Stimulated activated CD4-positive, alpha-beta T cell treated with anti-CD3 and anti-CD28 coated beads, Interleukin-2, amount 100 ng/mL, for 24 hours (primary cell): ENCODE measurements at regions not wholly inside any gene's neighbourhood (a gene's known extent, or its start where the extent isn't known, plus 50 kb on each side); places are given as distances from the start of the nearest gene placed in this dataset.
A peak's percentile ranks its signal among the peaks of the same experiment; 100 is the strongest.

Experiments
- DNase-seq, 2 donors: peaks; one replicate each; pipeline ENCODE4 v3.0.0-alpha.2; 2020

DNA sequence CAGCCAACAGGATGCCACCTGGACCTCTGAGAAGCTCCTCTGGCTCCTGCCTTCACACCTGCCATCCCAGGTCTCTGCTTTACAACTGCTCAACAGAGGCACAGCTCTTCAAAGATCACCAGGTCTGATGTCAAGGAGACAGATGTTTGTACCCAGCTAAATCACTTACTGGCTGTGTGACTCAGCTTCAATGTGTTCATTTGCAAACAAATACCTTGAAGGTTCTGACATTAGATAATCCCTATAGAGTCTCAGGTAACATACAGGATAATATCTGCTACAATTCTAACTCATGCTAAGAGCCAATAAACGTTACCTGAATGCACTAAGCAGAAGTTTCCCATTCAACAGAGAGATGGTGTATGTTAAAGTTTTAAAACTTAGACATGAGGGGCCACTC lies 163.4 kb upstream of the IGF1R start:
- no peak for DNase-seq

DNA sequence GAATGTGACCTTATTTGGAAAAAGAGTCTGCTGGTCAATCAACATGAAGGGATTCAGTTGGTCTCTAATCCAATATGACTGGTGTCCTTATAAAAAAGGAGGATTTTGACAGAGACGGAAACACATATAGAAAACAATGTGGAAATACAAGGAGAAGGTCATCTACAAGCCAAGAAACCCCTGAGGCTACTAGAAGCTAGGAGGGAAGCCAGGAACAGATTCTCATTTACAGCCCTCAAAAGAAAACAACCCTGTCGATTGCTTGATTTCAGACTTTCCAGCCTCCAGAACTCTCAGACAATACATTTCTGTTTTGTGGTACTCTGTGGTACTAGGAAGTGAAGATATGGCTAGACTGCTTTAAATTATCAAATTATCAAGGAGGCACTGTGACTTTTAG lies 162.9 kb upstream of the IGF1R start:
- no peak for DNase-seq

DNA sequence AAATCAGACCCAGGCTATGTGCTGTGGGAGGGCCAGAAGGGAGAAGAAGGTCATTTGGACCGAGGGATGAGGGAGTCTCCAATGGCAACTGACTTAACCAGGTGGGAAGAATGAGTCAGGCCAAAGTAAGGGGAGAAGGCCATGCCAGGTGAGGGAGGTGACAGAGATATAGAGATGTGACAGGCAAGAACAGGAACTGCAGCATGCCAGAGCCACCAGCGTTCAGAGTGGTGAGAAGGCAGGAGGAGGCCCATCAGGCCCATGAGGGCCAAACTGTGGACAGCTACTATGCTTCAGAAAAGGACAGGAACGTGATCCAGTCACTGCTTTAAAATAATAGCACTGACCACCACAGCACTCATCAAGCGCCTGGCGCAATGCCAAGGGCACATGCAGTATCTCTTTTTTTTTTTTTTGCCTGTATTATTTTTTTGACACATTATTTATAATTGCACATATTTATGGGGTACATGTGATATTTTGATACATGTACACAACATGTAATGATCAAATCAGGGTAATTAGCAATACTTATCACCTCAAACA lies 154.3 kb upstream of the IGF1R start:
- DNase-seq: no peak

DNA sequence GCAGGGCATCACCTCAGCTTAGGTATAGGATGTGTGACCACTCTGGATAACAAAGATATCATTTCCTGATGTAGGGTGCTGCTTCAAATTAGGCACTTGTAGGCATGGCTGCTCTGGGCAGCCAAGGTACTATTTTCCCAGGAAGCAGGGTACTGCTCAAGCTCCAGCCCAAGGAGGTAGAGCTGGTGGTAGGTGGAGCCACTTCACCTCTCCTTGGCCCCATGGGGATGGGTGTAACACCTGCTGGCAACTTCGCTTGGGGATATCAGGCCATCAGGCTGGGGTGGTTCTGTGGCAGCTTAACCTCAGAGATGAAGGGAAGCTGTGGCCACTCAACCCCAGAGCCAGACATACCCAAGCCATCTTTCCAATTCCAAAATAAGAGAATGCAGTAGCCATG lies 147.1 kb upstream of the IGF1R start:
- DNase-seq: no peak

DNA sequence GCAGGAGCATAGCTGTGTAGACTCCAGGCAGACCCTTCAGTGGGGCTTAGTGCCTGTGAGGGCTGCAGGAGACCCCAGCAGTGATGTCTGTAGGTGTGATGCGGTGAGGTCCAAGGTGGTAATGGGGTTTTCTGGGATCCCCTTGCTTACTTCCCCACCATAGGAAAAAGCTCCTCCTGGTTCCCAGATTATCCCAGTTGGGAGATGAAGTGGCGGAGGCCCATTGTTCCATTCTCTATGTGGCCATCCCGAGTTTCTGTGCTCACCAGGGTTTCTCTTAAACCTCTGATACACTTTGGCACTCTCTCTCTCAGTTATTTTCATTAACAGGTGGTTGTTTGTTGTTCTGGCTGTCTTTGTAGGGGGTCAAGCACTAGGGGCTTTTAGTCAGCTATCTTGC lies 146.7 kb upstream of the IGF1R start:
- DNase-seq: no peak

DNA sequence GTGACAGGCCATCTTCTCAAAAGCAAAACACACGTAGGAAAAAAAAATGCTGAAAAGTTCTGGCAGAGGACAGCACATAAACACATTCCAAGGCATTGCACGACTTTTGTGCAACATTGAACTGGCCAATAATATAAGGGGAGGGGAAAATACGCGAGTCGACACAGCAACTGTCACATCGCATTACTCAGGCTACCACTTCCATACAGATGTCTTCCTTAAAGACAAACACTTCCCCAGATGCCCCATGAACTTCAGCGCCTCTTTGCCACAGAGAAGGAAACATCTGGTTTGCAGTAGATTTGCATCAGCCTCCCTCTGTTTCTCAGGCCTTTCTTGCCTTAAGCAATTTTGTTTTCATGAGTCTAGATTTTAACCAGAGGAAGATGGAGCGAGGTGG lies 144.4 kb upstream of the IGF1R start:
- no peak for DNase-seq

DNA sequence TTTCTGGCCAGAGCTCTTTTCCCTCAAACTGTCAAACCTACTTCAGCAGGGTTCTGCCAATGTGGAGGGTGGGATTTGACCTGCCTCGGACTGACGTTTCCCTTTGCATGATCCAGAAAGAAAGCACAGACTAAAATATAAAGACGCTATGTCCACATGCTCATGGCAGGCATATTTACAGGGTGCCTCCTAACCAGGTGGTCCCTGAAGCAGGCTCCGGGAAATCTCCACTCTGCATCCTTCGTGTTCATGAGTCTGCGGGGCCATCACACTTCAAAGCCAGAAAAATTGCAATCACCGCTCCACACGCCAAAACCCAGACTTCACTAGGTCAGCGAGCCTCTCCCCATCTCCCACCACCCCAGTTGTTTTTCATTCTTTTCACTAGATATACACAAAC lies 143.3 kb upstream of the IGF1R start:
- no peak for DNase-seq

DNA sequence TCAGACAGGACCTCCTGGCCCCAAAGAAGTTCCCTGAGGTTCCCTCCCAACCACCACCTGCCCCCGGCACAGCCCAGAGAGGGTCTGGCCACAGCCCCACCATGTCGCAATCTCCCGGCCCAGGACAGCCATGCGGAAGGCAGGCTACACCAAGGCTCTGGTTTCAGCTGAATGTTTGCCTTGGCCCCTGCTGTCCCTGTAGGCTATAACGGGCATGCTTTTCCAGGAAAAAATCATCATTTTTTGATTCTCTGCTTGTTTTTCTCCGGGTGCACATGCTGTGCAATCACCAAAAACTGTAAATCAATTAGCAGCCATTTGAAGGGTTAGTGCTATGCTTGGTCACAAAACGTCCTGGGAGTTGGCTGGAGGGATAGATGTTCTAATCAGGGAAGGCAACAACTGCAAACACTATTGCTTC lies 142.7 kb upstream of the IGF1R start:
- DNase-seq: no peak

DNA sequence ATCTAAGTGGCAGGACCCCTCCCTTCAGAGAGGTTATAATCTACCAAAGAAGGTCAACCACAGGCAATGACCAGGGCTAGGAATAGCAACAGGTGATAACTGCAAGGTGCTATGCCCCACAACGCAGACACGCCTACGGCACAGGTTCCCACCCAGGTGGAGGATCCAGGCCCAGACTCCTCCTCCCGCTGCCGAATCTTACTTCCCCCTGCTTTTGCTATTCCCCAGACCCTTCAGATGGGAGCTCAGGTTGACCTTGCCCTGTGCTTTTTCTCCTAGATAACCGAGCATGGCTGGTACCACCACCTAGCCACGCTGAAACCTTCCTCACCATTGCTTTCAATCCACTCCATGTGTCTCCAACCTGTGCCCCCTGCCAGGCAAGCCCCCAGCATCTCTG lies 142.2 kb upstream of the IGF1R start:
- DNase-seq: no peak

DNA sequence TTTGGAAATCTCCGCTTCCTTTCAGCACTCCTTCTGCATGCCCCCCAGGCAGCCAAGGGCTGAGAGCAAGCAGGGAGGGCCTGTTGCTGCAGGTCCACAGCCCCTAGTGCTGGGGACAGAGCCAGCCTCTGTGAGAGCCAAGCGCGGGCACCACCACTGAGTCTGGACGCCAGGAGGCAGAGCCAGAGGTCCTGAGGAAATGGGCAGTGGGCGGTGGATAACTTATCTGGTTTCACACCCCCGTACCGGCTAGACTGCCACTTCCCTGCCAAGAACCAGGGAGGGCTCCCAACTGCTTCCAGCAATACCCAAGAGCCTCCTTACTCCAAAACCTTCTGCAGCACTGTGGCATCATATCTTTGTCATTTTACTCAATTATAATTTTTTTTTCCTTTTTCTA lies 141.6 kb upstream of the IGF1R start:
- DNase-seq: no peak

DNA sequence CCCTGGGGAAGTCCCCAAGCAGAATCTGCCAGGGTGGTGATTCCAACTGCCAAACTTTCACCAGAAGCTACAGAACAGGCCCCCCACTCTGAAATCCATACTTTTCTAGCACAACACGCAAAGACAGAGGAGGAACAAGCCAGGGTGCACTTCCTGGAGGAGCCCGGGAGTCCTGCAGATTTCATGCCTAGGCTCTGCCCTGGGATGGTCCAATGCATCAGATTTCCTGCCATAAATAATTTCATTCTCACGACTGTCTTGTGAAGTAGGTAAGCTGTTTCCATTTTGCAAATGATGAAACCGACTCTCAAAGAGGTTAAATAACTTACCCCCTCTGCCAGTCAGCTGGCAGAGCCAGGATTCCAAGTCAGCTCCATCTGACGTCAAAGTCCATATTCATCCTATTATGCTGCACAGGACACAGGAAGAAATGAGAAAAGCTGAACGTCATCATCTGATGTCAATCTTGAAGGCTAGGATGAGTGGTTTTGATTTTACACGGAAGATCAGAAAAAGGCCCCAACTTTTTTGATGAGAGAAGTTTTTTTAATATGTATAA lies 134.8 kb upstream of the IGF1R start:
- DNase-seq: no peak

DNA sequence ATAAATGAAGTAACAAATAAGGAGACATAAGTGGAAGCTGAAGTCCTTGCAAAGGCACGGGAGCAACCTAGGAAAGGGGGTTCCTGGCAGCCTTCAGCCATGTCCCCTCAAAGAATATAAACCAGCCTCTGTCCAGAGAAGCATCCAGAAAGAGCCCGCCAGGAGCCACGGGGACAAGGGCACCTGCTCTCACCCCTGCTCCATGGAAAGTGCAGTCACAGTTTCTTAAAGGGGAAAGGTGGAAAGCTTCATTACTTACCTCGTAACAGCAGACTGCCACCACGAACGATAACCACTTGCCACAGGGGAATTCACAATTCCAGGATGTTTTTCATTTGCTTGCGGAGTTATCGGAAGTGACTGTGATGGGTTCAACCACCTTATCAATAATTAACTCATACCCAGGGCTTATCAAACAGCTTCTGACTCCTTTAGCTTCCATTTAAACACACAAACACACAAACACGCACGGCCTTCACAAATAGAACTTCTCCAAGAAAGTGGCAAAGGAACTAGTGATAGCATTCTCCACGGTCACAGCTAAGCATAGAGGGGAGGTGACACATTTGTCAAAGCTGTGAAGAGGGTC lies 134.2 kb upstream of the IGF1R start:
- DNase-seq: no peak

DNA sequence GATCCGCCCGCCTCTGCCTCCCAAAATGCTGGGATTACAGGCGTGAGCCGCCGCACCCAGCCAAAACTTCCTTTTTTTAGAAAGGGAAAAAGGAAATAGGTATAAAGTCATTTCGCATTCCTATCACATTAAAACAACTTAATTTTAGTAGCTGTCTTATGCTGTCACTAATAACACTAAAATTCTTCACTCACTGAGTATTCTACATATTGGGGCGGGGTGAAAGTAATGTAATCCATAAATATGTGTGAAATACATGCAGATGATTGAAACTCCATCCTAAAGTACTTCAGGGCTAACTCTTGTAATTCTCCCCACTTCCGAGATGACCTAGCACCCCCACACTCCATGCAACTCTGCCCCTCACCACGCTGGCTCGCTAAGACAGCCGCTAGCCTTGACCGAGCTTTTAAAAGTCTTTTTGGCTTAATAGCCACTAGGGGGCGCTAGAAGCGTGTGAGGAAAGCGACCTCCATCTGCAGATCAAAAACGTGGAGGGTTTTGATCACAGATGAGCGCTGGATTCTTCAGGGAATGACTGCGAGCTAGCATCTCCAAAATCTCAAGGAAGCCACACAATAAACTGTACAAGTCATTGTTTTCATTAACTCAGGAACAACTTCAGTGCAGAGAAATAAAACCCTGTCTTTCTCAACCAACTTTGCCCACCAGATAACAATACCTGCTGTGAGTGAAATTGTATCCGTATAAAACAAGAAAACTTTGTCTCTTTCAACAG lies 129.3 kb upstream of the IGF1R start:
- peak; percentile 42 to 50 for DNase-seq

DNA sequence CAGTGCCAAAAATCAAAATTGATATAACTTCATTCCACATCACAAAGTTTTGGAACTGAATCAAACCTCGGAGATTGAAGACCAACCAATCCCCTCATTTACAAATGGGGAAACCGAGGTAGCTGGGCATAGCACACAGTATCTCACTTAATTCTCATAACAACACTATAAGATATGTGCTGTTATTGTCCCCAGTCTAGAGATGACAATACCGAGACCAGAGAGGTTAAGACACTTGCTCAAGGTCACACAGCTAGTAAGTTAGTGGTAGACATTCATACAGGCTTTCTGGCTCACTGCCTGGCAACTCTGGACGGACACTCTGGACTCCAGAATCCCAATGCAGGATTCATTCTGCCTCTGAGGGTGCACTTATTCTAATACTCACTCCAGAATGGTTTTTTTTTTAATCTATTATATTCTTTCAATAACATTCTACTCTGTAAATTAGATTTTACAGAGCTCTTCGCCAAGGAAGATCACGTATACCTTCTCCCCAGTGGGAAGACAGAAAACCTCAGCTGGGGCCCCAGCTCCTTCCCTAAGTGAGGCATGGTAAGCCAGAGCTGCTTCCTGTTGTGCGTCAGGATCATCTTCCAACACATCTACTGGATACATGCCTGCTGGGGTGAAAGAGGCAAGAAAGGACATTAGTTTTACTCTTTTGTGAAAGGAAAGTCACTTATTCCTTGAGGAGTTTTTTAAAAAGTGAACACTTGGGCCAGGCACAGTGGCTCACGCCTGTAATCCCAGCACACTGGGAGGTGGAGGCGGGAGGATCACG lies 128.4 kb upstream of the IGF1R start:
- no peak for DNase-seq

DNA sequence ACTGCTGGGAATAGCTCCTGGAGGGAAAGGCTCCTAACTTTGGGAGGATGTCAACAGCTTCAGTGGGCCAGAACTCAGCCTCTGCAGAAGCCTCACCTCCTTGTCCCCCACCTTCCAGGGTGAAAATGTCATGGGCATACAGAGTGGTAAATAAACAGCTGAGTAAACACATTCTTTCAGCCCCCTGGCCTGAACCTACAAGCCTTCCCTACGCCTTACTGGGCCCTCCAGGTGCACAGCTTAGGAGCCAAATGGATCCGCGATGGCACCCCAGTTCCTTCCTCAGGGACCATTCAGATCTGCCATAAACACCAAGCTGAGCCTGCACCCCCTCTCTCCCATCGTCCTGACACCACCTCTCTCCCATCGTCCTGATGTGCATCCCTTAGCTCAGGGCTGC lies 126.2 kb upstream of the IGF1R start:
- DNase-seq: no peak

DNA sequence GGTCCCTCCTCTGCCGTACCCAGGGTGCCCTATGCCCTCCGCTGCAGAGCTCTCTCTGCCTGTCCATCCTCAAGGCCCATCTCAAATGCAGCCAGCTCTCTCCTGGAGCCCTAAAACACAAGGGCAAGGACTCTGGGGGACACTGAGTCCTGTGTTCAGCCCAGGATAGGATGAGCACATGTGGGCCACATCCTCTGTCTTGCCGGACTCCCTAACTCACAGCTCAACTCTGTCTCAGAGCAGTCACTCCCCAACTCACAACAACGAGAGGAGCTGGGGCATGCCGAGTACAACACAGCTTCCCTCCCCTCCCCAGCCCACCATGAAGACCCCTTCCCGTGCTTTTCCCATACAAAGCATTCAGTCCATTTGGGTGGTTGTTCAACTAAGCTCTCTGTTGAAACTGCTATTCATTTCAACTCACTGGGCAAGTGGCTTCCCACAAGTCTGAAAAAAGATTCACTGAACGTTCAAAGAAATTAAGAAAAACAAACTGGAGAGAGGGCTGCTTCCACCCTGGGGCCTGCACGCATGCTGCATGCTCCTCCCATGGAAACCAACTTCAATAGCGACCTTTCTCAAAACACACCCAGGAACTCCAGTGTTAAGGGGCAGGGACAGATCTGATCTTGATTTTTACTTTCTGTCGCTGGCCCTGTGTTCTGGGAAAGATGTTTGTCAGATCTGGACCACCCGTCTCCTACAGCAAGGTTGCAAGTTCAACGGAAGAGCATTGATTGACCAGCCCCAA lies 124.3 kb upstream of the IGF1R start:
- no peak for DNase-seq

DNA sequence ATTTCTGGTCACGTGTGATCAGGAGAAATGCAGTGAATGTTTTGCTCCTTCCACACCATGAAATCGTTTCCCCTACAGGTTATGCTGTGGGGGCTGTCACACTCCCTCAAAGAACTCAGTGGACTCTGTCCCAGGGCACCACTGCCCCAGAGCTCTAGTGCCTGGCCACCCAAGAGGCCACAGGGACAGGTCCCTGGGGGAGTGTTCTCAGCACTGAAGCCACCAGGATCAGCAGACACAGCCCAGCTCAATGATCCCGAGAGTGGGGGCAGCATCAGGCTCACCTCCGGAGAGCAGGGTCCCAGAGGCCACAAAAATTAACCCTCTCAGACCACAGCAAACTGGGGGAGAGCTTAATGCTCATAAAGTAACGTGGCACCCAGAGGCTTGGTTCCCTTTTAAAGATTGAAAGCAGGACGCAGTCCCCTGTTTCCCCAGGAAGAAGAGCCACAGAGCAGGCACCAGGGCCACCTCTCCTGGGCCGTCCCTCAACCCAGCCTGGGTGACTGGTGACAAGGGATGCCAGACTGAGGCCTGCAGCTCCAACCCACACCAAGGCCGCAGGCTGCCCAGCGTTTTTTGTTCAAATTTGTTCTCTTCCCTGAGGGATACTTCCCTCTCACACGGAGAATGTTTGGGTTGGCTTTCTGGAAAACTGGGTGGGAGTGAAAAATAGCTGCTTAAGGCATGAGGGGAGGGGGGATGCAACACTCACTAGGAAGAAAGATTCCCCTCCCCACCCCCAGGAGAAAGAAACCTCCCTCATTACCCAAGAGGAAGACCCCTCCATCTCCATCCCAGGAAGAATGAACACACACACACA lies 123.3 kb upstream of the IGF1R start:
- DNase-seq: no peak

DNA sequence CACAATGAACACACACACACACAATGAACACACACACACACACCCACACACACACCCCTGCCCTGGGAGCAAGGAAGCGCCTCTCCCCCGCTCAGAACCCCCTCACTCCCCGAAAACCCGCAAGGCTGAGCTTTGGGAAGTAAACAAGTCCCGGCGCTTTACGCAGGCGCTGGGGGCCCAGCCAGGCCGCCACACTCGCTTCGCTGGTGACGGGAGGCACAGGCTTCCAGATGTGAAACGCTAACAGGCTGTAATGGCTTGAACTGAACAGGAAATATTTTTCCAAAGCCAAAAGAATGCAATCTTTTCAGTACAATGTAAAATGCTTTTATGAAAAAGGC lies 122.7 kb upstream of the IGF1R start:
- DNase-seq: no peak

DNA sequence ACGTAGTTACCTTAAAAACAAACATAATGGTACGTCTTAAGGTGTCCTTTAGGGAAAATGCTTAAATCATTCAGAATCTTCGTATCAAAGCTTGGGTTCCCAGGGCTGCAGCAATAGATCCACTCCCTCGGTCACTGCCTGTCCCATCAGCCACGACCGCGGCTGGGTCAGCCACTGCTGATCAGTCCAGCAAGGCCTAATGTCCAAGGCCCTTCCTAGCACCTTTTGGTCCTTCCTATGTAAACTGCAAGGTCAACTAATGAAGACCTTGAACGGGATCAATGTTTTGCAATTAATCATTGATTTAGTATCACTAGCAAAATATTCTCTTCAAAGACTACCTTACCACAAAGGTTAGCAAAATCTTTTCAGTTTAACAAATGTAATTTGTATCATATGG lies 122.2 kb upstream of the IGF1R start:
- no peak for DNase-seq

DNA sequence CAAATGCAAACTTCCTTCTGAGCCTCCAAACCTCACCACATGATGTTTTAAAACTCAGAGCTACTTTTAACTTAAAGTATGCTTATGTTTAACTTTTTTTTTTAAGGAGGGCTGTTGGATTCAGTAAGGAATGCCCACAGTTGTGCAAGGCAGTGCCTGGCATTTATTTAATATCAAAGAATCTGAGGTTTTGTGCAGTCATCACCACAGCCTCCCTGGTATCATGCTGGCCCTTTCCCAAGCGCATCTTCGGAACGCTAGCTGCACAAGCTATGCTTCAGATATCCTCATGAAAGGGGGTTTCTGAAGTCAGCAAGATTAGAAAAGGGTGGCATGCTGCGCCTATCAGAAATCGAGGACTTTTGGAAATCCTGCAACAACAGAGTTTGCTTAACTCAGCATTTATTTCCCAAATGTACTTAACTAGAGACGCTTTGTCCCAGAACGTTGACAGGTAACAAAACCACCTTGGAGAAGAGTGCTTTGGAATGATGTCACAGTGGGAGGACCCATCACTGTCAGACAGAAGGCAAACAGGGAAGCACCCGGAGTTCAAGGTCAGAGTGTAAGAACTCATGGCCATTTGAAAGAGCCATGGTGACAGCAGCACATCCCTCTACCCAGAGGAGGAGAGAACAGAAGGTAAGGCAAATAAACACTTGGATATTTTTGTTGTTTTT lies 120.2 kb upstream of the IGF1R start:
- no peak for DNase-seq
